DND-41 (cell line): ENCODE measurements at regions not wholly inside any gene's neighbourhood (a gene's known extent, or its start where the extent isn't known, plus 50 kb on each side); places are given as distances from the start of the nearest gene placed in this dataset.
"Not testable (repeated sequence)": the region's sequence is repeated elsewhere in the genome, so short reads cannot be mapped to it uniquely, and the experiment has no call there.

Experiments
- ATAC-seq: fragments of 200-7000 bp; cut with Tn5 transposase; 3 replicates; pipeline ENCODE4 v1.9.1; 2021; ENCODE audit warnings: low read depth; ENCODE audit not compliant: insufficient read depth
- DNase-seq: peaks from one replicate; pipeline ENCODE4 v3.0.0-alpha.2; 2020
- H2AFZ ChIP-seq: 2 replicates; pipeline ENCODE4 v1.6.0; 2012; ENCODE audit warnings: low read depth, low read length
- H3K27ac ChIP-seq: 2 replicates; pipeline ENCODE4 v1.5.1; 2012; ENCODE audit warnings: low read length, inconsistent platforms
- H3K27me3 ChIP-seq: fragments of 200-600 bp; sonication (generic); 2 replicates; pipeline ENCODE4 v1.6.0; 2012; ENCODE audit warnings: low read length, mild to moderate bottlenecking, inconsistent platforms; ENCODE audit not compliant: insufficient read depth, poor library complexity
- H3K36me3 ChIP-seq: 2 replicates; pipeline ENCODE4 v1.5.1; 2012; ENCODE audit warnings: low read length, inconsistent platforms; ENCODE audit not compliant: insufficient read depth
- H3K4me1 ChIP-seq: 2 replicates; pipeline ENCODE4 v1.5.1; 2012; ENCODE audit warnings: mild to moderate bottlenecking, low read length; ENCODE audit not compliant: insufficient read depth
- H3K4me2 ChIP-seq: 2 replicates; pipeline ENCODE4 v1.6.0; 2012; ENCODE audit warnings: mild to moderate bottlenecking, moderate library complexity, low read length, inconsistent platforms; ENCODE audit not compliant: insufficient read depth
- H3K4me3 ChIP-seq, 2 experiments: fragments of 200-600 bp in 1 of 2; shearing (Covaris generic) in 1 of 2; 2 replicates each; pipeline ENCODE4 v1.5.1; 2012 to 2016; ENCODE audit warnings: inconsistent platforms in 2 of 2, low read length in 2 of 2, mild to moderate bottlenecking in 2 of 2, low read depth in 1 of 2, moderate library complexity in 1 of 2
- H3K79me2 ChIP-seq: 2 replicates; pipeline ENCODE4 v1.6.0; 2012; ENCODE audit warnings: low read length, inconsistent platforms; ENCODE audit not compliant: insufficient read depth
- H3K9ac ChIP-seq: 2 replicates; pipeline ENCODE4 v1.6.0; 2012; ENCODE audit warnings: low read depth, mild to moderate bottlenecking, inconsistent platforms, low read length, moderate library complexity
- H3K9me3 ChIP-seq: 2 replicates; pipeline ENCODE4 v1.5.1; 2012; ENCODE audit warnings: low read length, moderate library complexity, mild to moderate bottlenecking, inconsistent platforms; ENCODE audit not compliant: insufficient read depth, severe bottlenecking
- H4K20me1 ChIP-seq: 2 replicates; pipeline ENCODE4 v1.6.0; 2012; ENCODE audit warnings: low read length; ENCODE audit not compliant: insufficient read depth
- CTCF ChIP-seq: IDR thresholded peaks from 2 replicates; pipeline ENCODE4 v1.5.1; 2012; ENCODE audit warnings: borderline replicate concordance, low read length, moderate library complexity, mild to moderate bottlenecking; ENCODE audit not compliant: poor library complexity, severe bottlenecking; ENCODE audit errors: extremely low read depth
- EZH2 ChIP-seq: IDR thresholded peaks from 3 replicates; pipeline ENCODE4 v1.6.1; 2012; ENCODE audit warnings: borderline replicate concordance, low read depth, mild to moderate bottlenecking, moderate library complexity, low read length, inconsistent platforms; ENCODE audit not compliant: severe bottlenecking

DNA sequence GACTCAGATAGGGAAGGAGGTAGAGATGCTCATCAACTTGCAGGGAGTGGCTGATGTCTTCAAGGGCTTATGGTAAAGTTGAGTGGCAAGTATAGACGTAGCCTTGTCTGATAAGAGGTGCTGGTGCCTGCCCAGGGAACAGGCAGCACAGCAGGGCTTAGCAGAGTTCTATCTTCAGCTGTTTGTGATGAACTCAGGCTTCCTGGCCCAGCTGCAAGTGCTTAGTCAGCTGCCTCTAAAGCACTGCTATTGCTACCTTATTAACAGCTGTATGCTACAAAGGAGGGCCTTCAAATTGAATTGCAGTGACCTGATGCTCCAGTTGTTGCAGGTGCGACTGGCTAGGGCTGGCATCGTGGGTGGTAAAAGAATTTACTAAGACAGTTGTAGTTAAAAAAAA, 82.1 kb downstream of the TSN start:
- Histone ChIP-seq H3K27me3 (peaks cover 8% of the 10 kb centered on the region), H4K20me1 (no peaks in the 10 kb centered on the region), H3K4me2 (no peak overlapping the region), H2AFZ (no peak overlapping the region), H3K9ac (no peak overlapping the region), H3K9me3 (no peaks in the 10 kb centered on the region), H3K4me3 (no peak overlapping the region), H3K27ac (no peak overlapping the region), H3K79me2 (no peaks in the 10 kb centered on the region), H3K36me3 (no peaks in the 10 kb centered on the region), H3K4me1 (no peaks in the 10 kb centered on the region)
- ATAC-seq = no peak
- DNase-seq = no peak
- no peak for TF ChIP-seq CTCF
- TF ChIP-seq EZH2 = no peak

- Histone ChIP-seq H3K9me3 (no peaks in the 10 kb centered on the region), H3K9ac (no peak overlapping the region), H2AFZ (no peak overlapping the region), H3K27me3 (peaks cover 8% of the 10 kb centered on the region), H3K4me2 (no peak overlapping the region), H3K27ac (no peak overlapping the region), H4K20me1 (no peaks in the 10 kb centered on the region), H3K79me2 (no peaks in the 10 kb centered on the region), H3K4me3 (no peak overlapping the region), H3K36me3 (no peaks in the 10 kb centered on the region), H3K4me1 (no peaks in the 10 kb centered on the region)
- TF ChIP-seq CTCF (no peak), EZH2 (no peak)
- ATAC-seq (no peak), DNase-seq (no peak)
Observed at GRCh38 chr2:121838551-121838950, 83.1 kb downstream of the TSN start.

DNA sequence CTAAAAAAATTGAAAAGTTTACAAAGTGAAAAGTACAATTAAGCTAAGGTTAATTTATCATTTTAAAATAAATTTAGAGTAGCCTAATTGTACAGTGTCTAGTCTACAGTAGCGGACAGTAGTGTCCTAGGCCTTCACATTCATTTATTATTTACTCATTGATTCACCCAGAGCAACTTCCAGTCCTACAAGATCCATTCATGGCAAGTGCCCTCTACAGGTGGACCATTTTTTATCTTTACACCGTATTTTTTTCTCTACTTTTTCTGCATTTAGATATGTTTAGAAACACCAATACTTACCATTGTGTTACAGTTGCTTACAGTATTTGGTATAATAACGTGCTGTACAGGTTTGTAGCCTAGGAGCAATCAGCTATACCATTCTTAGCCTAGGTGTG, 84.1 kb downstream of the TSN start:
- Histone ChIP-seq H3K9ac (no peak overlapping the region), H3K4me2 (no peak overlapping the region), H3K4me3 (no peak overlapping the region), H3K27me3 (peaks cover 8% of the 10 kb centered on the region), H3K4me1 (no peaks in the 10 kb centered on the region), H3K9me3 (no peaks in the 10 kb centered on the region), H3K79me2 (no peaks in the 10 kb centered on the region), H4K20me1 (no peaks in the 10 kb centered on the region), H3K27ac (no peak overlapping the region), H2AFZ (no peak overlapping the region), H3K36me3 (no peaks in the 10 kb centered on the region)
- peak; percentile 13 for TF ChIP-seq CTCF
- no peak for TF ChIP-seq EZH2
- ATAC-seq (no peak), DNase-seq (no peak)

GRCh38 chr2:121849236-121849635, 93.8 kb downstream of the TSN start:
- H3K9me3 ChIP-seq = peaks cover 4% of the 10 kb centered on the region
- H3K4me3 ChIP-seq = no peak overlapping the region
- H3K36me3 ChIP-seq = no peaks in the 10 kb centered on the region
- no peak overlapping the region for H2AFZ ChIP-seq
- no peak for TF ChIP-seq EZH2
- TF ChIP-seq CTCF = no peak
- H3K27ac ChIP-seq = no peak overlapping the region
- H3K27me3 ChIP-seq = no peaks in the 10 kb centered on the region
- H3K4me1 ChIP-seq = no peaks in the 10 kb centered on the region
- no peaks in the 10 kb centered on the region for H4K20me1 ChIP-seq
- H3K4me2 ChIP-seq = no peak overlapping the region
- H3K9ac ChIP-seq = no peak overlapping the region
- DNase-seq (no peak), ATAC-seq (no peak)
- no peaks in the 10 kb centered on the region for H3K79me2 ChIP-seq

DNA sequence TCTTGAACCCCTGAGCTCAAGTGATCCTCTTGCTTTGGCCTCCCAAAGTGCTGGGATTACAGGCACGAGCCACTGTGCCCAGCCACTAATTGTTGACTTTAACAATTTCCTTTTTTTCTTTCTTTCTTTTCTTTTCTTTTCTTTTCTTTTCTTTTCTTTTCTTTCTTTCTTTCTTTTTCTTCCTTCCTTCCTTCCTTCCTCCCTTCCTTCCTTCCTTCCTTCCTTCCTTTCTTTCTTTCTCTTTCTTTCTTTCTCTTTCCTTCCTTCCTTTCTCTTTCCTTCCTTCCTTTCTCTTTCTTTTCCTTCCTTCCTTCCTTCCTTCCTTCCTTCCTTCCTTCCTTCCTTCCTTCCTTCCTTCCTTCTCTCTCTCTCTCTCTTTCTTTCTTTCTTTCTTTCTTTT, 97.7 kb downstream of the TSN start:
- H3K36me3 ChIP-seq, DNase-seq, H3K27ac ChIP-seq, H3K9me3 ChIP-seq, H3K4me3 ChIP-seq, H2AFZ ChIP-seq, ATAC-seq, H3K4me1 ChIP-seq, H3K4me2 ChIP-seq, H3K9ac ChIP-seq, H4K20me1 ChIP-seq, H3K79me2 ChIP-seq, H3K27me3 ChIP-seq: not testable (repeated sequence)
